T-cell (primary cell): ENCODE measurements at regions not wholly inside any gene's neighbourhood (a gene's known extent, or its start where the extent isn't known, plus 50 kb on each side); places are given as distances from the start of the nearest gene placed in this dataset.
"Not testable (repeated sequence)": the region's sequence is repeated elsewhere in the genome, so short reads cannot be mapped to it uniquely, and the experiment has no call there.

ENCODE experiments used
- ATAC-seq, 4 experiments: fragments of 200-7000 bp in 3 of 4; fragments of 150-1000 bp in 1 of 4; cut with Tn5 transposase; replicated peaks in 1 of 4; 1 replicate in 3 of 4; 2 replicates in 1 of 4; pipeline ENCODE4 v1.10.0; 2021; ENCODE audit warnings: moderate library complexity in 3 of 4, mild to moderate bottlenecking in 2 of 4, moderate number of reproducible peaks in 1 of 4
- CTCF ChIA-PET, 2 donors: fragments of 300-600 bp; sonication (Branson Sonifier 250); formaldehyde crosslinking; loops; one replicate each; lab custom pipeline; 2022; ENCODE audit warnings: antibody characterized with exemption in 2 of 2; lab: Charles Lee
- POLR2A ChIA-PET, 2 donors: fragments of 300-600 bp; sonication (Branson Sonifier 250); formaldehyde crosslinking; loops; one replicate each; lab custom pipeline; 2022; ENCODE audit warnings: antibody characterized with exemption in 2 of 2; lab: Charles Lee
- DNase-seq, 35 experiments: peaks; one replicate each; pipeline versions ENCODE4 v3.0.0 to v3.0.0-alpha.2; 2013 to 2023
- H3K27ac ChIP-seq: one replicate; pipeline ENCODE4 v1.5.1; 2013; ENCODE audit warnings: low read length
- H3K27me3 ChIP-seq, 2 experiments: replicated peaks in 1 of 2; 1 replicate in 1 of 2; 2 replicates in 1 of 2; pipeline versions ENCODE4 v1.6.1 to v1.7.0; 2013; ENCODE audit warnings: low read length in 1 of 2, mixed read lengths in 1 of 2; ENCODE audit not compliant: control insufficient read depth in 2 of 2, insufficient read depth in 2 of 2; ENCODE audit errors: extremely low read depth in 1 of 2
- H3K36me3 ChIP-seq, 2 donors: 1 replicate in 1 of 2; 2 replicates in 1 of 2; pipeline versions ENCODE4 v1.6.1 to v1.7.0; 2013; ENCODE audit warnings: low read length in 1 of 2; ENCODE audit not compliant: control insufficient read depth in 2 of 2, insufficient read depth in 1 of 2; ENCODE audit errors: extremely low read depth in 1 of 2
- H3K4me1 ChIP-seq, 2 experiments: 1 replicate in 1 of 2; 2 replicates in 1 of 2; pipeline versions ENCODE4 v1.6.1 to v1.7.0; 2013; ENCODE audit warnings: low read length in 2 of 2, mixed read lengths in 1 of 2; ENCODE audit not compliant: insufficient read depth in 2 of 2, control insufficient read depth in 1 of 2; ENCODE audit errors: extremely low read depth in 1 of 2
- H3K4me3 ChIP-seq, 2 donors: 1 replicate in 1 of 2; 2 replicates in 1 of 2; pipeline versions ENCODE4 v1.5.1 to v1.7.0; 2013; ENCODE audit warnings: mild to moderate bottlenecking in 2 of 2, low read length in 1 of 2, moderate library complexity in 1 of 2; ENCODE audit not compliant: control insufficient read depth in 1 of 2; ENCODE audit errors: extremely low read depth in 1 of 2
- H3K9me3 ChIP-seq: 2 replicates; pipeline ENCODE4 v1.7.0; 2013
- H3K27ac Mint-ChIP-seq, 2 donors: one replicate each; pipeline ENCODE4 v1.8.0; 2020 to 2021; ENCODE audit warnings: mild to moderate bottlenecking in 2 of 2, mixed read lengths in 2 of 2
- H3K27me3 Mint-ChIP-seq, 2 donors: one replicate each; pipeline ENCODE4 v1.8.0; 2021 to 2022; ENCODE audit warnings: mixed read lengths in 2 of 2
- H3K36me3 Mint-ChIP-seq: one replicate; pipeline ENCODE4 v1.8.0; 2021; ENCODE audit warnings: mixed read lengths
- H3K4me1 Mint-ChIP-seq, 3 donors: one replicate each; pipeline ENCODE4 v1.8.0; 2020 to 2022; ENCODE audit warnings: mixed read lengths in 3 of 3, mild to moderate bottlenecking in 1 of 3
- H3K4me3 Mint-ChIP-seq, 3 donors: one replicate each; pipeline ENCODE4 v1.8.0; 2020 to 2022; ENCODE audit warnings: mild to moderate bottlenecking in 3 of 3, mixed read lengths in 3 of 3, moderate library complexity in 3 of 3
- H3K9me3 Mint-ChIP-seq, 3 donors: one replicate each; pipeline ENCODE4 v1.8.0; 2020 to 2022; ENCODE audit warnings: mixed read lengths in 3 of 3
- WGBS: methylation state at CpG from one replicate; pipeline ENCODE4 v1.1.5; 2013; ENCODE audit warnings: missing lambda C conversion rate; ENCODE audit not compliant: insufficient coverage; 5-methylcytosine and 5-hydroxymethylcytosine counted together

DNA sequence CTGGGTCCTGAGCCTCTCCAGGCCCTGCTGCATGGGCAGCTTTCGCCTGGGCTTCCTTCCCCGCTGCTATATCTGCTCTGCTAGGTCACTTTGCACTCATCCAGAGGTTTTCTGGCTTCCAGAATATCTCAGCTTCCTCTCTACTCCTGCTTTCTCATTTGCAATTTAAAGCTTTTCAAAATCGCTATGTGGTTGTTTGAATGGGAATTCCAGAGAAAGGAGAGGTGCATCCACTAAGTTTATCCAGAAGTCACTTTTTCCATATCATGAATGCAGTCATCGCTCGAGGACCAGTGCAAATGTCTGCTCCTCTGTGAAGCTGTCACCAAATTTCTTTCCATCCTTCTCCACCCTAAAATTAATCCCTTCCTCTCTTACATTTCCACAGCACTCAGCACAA, 61.2 kb downstream of the SOD2 start:
- CTCF ChIA-PET: interaction anchor here in 1 of 2 donors (0.6 kb wide), 1 partner anchor 22 kb away, joined by 3 read pairs; no protein-coding TSS in a partner anchor
- no peaks in the 10 kb centered on the region for H3K27me3 Mint-ChIP-seq
- no peaks in the 10 kb centered on the region for H3K27me3 ChIP-seq
- H3K4me3 ChIP-seq: no peak overlapping the region
- no peaks in the 10 kb centered on the region for H3K9me3 Mint-ChIP-seq
- H3K36me3 ChIP-seq: no peaks in the 10 kb centered on the region
- no peak overlapping the region for H3K27ac ChIP-seq
- POLR2A ChIA-PET: no interaction called here
- H3K9me3 ChIP-seq: no peaks in the 10 kb centered on the region
- H3K4me3 Mint-ChIP-seq: no peak overlapping the region
- DNase-seq (no peak), ATAC-seq (no peak)
- no peak overlapping the region for H3K27ac Mint-ChIP-seq
- peaks cover 11% of the 10 kb centered on the region for H3K36me3 Mint-ChIP-seq
- WGBS: 90% methylated on average over 2 of the region's 5 CpGs
- no peaks in the 10 kb centered on the region for H3K4me1 ChIP-seq
- H3K4me1 Mint-ChIP-seq: no peaks in the 10 kb centered on the region

DNA sequence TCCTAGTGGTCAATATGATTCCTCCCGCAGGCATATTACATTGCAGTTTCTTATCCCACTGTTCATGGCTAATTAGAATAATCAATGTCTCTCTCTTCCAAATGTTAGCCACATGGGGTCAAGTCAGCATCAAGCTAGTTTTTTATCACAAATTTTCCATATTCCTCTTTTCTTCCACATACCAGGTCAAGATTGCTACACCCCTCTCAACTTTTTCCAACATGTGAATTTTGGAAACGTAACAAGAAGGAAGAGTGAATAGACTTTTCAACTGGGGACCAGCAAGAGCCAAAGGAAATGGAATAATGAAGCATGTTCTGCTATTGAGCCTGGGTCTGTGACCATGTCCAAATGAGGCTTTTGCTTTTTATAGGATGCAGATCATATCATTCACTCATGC, 65.1 kb downstream of the SOD2 start:
- H3K36me3 ChIP-seq: no peaks in the 10 kb centered on the region
- Mint-ChIP-seq H3K4me3 (no peak overlapping the region), H3K36me3 (peaks cover 20% of the 10 kb centered on the region), H3K4me1 (no peaks in the 10 kb centered on the region), H3K27ac (no peak overlapping the region), H3K27me3 (no peaks in the 10 kb centered on the region), H3K9me3 (no peaks in the 10 kb centered on the region)
- H3K9me3 ChIP-seq: no peaks in the 10 kb centered on the region
- no peak for ATAC-seq
- CTCF ChIA-PET: no interaction called here
- H3K4me3 ChIP-seq: no peak overlapping the region
- no peak for DNase-seq
- H3K4me1 ChIP-seq: no peaks in the 10 kb centered on the region
- no peak overlapping the region for H3K27ac ChIP-seq
- WGBS: 100% methylated on average over 1 of the region's 2 CpGs
- POLR2A ChIA-PET: no interaction called here
- H3K27me3 ChIP-seq: no peaks in the 10 kb centered on the region

DNA sequence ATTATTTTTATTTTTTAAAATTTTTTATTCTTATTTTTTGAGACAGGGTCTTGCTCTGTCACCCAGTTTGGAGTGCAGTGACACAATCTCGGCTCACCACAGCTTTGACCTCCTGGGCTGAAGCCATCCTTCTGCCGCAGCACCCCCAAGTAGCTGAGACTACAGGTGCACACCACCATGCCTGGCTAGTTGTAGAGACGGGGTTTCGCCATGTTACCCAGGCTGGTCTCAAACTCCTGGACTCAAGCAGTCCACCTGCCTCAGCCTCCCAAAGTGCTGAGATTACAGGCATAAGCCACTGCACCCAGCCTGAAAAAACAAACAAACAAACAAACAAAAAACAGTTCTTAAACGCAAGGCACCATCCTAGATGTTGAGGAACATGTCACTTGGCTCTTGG, 66.5 kb downstream of the SOD2 start:
- H3K4me1 ChIP-seq, H3K36me3 ChIP-seq, H3K4me1 Mint-ChIP-seq, H3K9me3 Mint-ChIP-seq, H3K4me3 Mint-ChIP-seq, H3K27me3 Mint-ChIP-seq, H3K27ac Mint-ChIP-seq, ATAC-seq, DNase-seq, POLR2A ChIA-PET, H3K4me3 ChIP-seq, CTCF ChIA-PET, H3K9me3 ChIP-seq, H3K27me3 ChIP-seq, H3K27ac ChIP-seq: not testable (repeated sequence)
- peaks cover 14% of the 10 kb centered on the region for H3K36me3 Mint-ChIP-seq
- WGBS: 80% methylated on average over 2 of the region's 5 CpGs

DNA sequence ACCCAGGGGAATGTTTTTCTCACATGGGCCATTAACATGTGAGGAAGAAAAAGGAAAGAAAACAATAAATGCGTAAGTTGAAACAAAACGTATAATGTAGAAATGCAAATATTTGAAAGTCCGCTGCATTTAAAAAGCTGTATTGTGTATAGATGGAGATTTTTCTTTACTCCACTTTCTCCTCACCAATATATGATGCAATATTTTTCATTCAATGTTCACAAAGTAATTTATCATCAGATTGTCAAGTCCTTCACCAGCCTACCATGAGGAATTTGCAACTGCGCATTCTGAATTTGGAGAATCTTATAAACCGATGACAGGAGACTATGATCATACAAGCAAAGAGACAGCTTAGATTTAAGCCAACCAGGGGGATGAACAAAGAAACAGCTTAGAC, 69.9 kb downstream of the SOD2 start:
- no peaks in the 10 kb centered on the region for H3K36me3 ChIP-seq
- no peak overlapping the region for H3K27ac Mint-ChIP-seq
- H3K27me3 Mint-ChIP-seq: peaks cover 0 to 3% of the 10 kb centered on the region in 2 donors
- no peak overlapping the region for H3K4me3 ChIP-seq
- H3K27me3 ChIP-seq: no peaks in the 10 kb centered on the region
- peaks cover 0 to 5% (median under 1%) of the 10 kb centered on the region in 3 donors for H3K9me3 Mint-ChIP-seq
- no peaks in the 10 kb centered on the region for H3K4me1 Mint-ChIP-seq
- no peak overlapping the region for H3K4me3 Mint-ChIP-seq
- H3K9me3 ChIP-seq: no peaks in the 10 kb centered on the region
- ChIA-PET POLR2A (no interaction called here), CTCF (no interaction called here)
- no peaks in the 10 kb centered on the region for H3K4me1 ChIP-seq
- 100% methylated on average over 2 of the region's 5 CpGs for WGBS
- DNase-seq (no peak), ATAC-seq (no peak)
- H3K36me3 Mint-ChIP-seq: peaks cover 13% of the 10 kb centered on the region
- no peak overlapping the region for H3K27ac ChIP-seq

DNA sequence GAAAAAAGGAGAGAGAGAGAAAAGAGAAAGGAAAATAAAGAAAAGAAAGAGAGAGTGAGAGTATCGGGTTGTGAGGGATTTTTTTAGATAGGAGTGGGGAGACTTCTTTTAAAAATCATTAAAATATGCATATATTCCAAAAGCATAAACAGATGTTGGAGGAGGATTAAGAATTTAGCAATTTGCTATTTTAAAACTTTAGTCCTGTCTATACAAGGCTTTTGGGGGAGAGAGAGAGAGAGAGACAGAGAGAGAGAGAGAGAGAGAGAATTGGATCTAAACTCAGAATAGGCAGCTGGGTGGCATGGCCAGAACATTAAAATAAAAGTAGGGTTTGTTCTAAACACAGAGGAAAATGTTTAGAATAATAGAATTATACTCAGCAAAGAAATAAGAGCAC, 72.1 kb downstream of the SOD2 start:
- Mint-ChIP-seq H3K27me3 (peaks cover 0 to 3% of the 10 kb centered on the region in 2 donors), H3K4me1 (no peaks in the 10 kb centered on the region), H3K36me3 (peaks cover 33% of the 10 kb centered on the region), H3K27ac (no peak overlapping the region), H3K4me3 (no peak overlapping the region), H3K9me3 (peaks cover 7 to 23% (median 21%) of the 10 kb centered on the region in 3 donors)
- no peak overlapping the region for H3K27ac ChIP-seq
- H3K4me1 ChIP-seq: no peaks in the 10 kb centered on the region
- no peak overlapping the region for H3K4me3 ChIP-seq
- CTCF ChIA-PET: no interaction called here
- H3K27me3 ChIP-seq: no peaks in the 10 kb centered on the region
- POLR2A ChIA-PET: no interaction called here
- ATAC-seq: no peak
- no peaks in the 10 kb centered on the region for H3K36me3 ChIP-seq
- no peaks in the 10 kb centered on the region for H3K9me3 ChIP-seq
- no peak for DNase-seq
- no CpG with 5 or more reads among the region's 1 CpG for WGBS

DNA sequence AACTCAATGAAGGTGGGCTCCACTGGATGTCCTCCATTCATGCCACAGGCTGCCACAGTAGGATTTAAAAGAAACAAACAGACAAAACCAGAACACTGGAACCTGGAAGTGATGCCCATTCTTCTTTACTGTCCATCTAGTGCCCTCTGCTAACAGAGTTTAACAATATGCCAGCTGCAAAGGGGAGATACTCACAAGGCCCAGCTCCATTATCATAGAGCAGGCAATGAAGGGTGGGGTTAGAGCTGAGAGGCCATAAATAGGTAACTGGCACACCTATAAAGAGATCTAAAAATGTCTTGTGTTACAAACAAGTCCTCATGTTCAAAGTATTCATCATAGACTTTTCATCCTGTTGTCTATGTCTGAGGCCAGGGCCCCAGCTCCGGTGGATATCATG, 75.6 kb downstream of the SOD2 start:
- Mint-ChIP-seq H3K9me3 (peaks cover 14 to 33% (median 32%) of the 10 kb centered on the region in 3 donors), H3K27ac (no peak overlapping the region), H3K4me3 (no peak overlapping the region), H3K4me1 (no peaks in the 10 kb centered on the region), H3K36me3 (peaks cover 38% of the 10 kb centered on the region), H3K27me3 (peaks cover 0 to 3% of the 10 kb centered on the region in 2 donors)
- Histone ChIP-seq H3K27ac (no peak overlapping the region), H3K9me3 (no peaks in the 10 kb centered on the region), H3K4me3 (no peak overlapping the region), H3K4me1 (no peaks in the 10 kb centered on the region), H3K27me3 (no peaks in the 10 kb centered on the region), H3K36me3 (no peaks in the 10 kb centered on the region)
- DNase-seq (no peak), ATAC-seq (no peak)
- CTCF ChIA-PET: no interaction called here
- WGBS: 100% methylated on average over 1 of the region's 1 CpG
- POLR2A ChIA-PET: no interaction called here

DNA sequence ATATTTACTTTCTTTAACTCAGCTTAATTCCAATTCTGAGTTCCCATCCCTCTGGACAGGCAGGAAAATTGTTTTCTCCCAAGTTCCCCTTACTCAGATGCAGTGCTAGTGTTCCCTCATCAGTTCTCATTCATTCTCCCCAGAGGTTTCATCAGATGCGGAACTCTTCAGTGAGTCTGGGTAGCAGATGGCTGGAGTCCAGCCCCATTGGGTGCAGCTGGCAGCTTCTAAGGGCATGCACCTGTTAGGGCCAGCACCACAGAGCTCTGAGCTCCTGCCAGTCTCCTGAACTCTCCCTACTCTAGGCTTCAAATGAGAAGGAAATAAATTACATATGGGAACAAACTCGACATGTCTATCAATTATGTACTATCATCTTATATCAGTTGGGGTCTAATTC, 76.6 kb downstream of the SOD2 start:
- Mint-ChIP-seq H3K9me3 (peaks cover 14 to 33% (median 32%) of the 10 kb centered on the region in 3 donors), H3K27ac (no peak overlapping the region)
- CTCF ChIA-PET: no interaction called here

More for the DNA sequence above, 76.6 kb downstream of the SOD2 start:
- peaks cover 38% of the 10 kb centered on the region for H3K36me3 Mint-ChIP-seq
- H3K4me1 ChIP-seq: no peaks in the 10 kb centered on the region
- POLR2A ChIA-PET: no interaction called here
- DNase-seq (no peak), ATAC-seq (no peak)
- H3K36me3 ChIP-seq: no peaks in the 10 kb centered on the region
- no peaks in the 10 kb centered on the region for H3K27me3 ChIP-seq
- no peak overlapping the region for H3K27ac ChIP-seq
- no peaks in the 10 kb centered on the region for H3K4me1 Mint-ChIP-seq
- H3K27me3 Mint-ChIP-seq: peaks cover 0 to 3% of the 10 kb centered on the region in 2 donors
- no peak overlapping the region for H3K4me3 ChIP-seq
- 100% methylated on average over 1 of the region's 2 CpGs for WGBS
- H3K4me3 Mint-ChIP-seq: no peak overlapping the region
- H3K9me3 ChIP-seq: no peaks in the 10 kb centered on the region
